ENCODE measurements at regions not wholly inside any gene's neighbourhood (a gene's known extent, or its start where the extent isn't known, plus 50 kb on each side); places are given as distances from the start of the nearest gene placed in this dataset.

GRCh38 chr6:66538551-66539135, 831.6 kb upstream of the EYS start:
- Histone ChIP-seq H3K27me3 (ENCODE audit: control insufficient read depth in 1 of 2, insufficient read depth in 2 of 2, low read length in 2 of 2) (no peaks in the 10 kb centered on the region), H3K27ac (ENCODE audit: low read depth in 1 of 2, low read length in 2 of 2) (no peak overlapping the region), H3K4me3 (ENCODE audit: low read length) (no peak overlapping the region), H3K36me3 (ENCODE audit: insufficient read depth, low read length) (no peaks in the 10 kb centered on the region), H3K4me1 (ENCODE audit: insufficient read depth, low read length) (no peaks in the 10 kb centered on the region), H3K9me3 (ENCODE audit: control insufficient read depth in 1 of 2, insufficient read depth in 1 of 2, low read length in 2 of 2) (peaks cover 0 to 6% of the 10 kb centered on the region in 2 experiments)
- Mint-ChIP-seq H3K36me3 (ENCODE audit: low read depth) (no peaks in the 10 kb centered on the region), H3K27me3 (no peaks in the 10 kb centered on the region), H3K4me1 (ENCODE audit: low read depth) (no peaks in the 10 kb centered on the region), H3K4me3 (no peak overlapping the region), H3K27ac (no peak overlapping the region), H3K9me3 (peaks cover 6% of the 10 kb centered on the region)
- ATAC-seq (ENCODE audit: poor library complexity): no peak
- DNase-seq: no peak
- POLR2A ChIA-PET: no interaction called here
- intact Hi-C loops (cut with DNase I, micrococcal nuclease): no loop called here
- TF ChIP-seq CTCF (IDR thresholded peaks at IDR 0.05): no peak
- CTCF ChIA-PET: no interaction called here

- H3K36me3 Mint-ChIP-seq (ENCODE audit: low read depth): no peaks in the 10 kb centered on the region
- POLR2A ChIA-PET: no interaction called here
- no peaks in the 10 kb centered on the region for H3K4me1 ChIP-seq (ENCODE audit: insufficient read depth, low read length)
- H3K4me1 Mint-ChIP-seq (ENCODE audit: low read depth): no peaks in the 10 kb centered on the region
- H3K36me3 ChIP-seq (ENCODE audit: insufficient read depth, low read length): no peaks in the 10 kb centered on the region
- DNase-seq (no peak), ATAC-seq (ENCODE audit: poor library complexity) (no peak)
- no peaks in the 10 kb centered on the region for H3K27me3 ChIP-seq (ENCODE audit: control insufficient read depth in 1 of 2, insufficient read depth in 2 of 2, low read length in 2 of 2)
- H3K4me3 ChIP-seq (ENCODE audit: low read length): no peak overlapping the region
- no peak overlapping the region for H3K4me3 Mint-ChIP-seq
- TF ChIP-seq CTCF (IDR thresholded peaks at IDR 0.05): no peak
- H3K9me3 Mint-ChIP-seq: peaks cover 4% of the 10 kb centered on the region
- no peak overlapping the region for H3K27ac ChIP-seq (ENCODE audit: low read depth in 1 of 2, low read length in 2 of 2)
- no peaks in the 10 kb centered on the region for H3K9me3 ChIP-seq (ENCODE audit: control insufficient read depth in 1 of 2, insufficient read depth in 1 of 2, low read length in 2 of 2)
- CTCF ChIA-PET: no interaction called here
- H3K27me3 Mint-ChIP-seq: no peaks in the 10 kb centered on the region
- no peak overlapping the region for H3K27ac Mint-ChIP-seq
- intact Hi-C loops (cut with DNase I, micrococcal nuclease): no loop called here
Measured at GRCh38 chr6:66533921-66534404, 826.9 kb upstream of the EYS start.

- Mint-ChIP-seq H3K4me1 (ENCODE audit: low read depth) (no peaks in the 10 kb centered on the region), H3K27me3 (no peaks in the 10 kb centered on the region), H3K27ac (no peak overlapping the region), H3K9me3 (peaks cover 2% of the 10 kb centered on the region), H3K4me3 (no peak overlapping the region), H3K36me3 (ENCODE audit: low read depth) (no peaks in the 10 kb centered on the region)
- DNase-seq: no peak
- ATAC-seq (ENCODE audit: poor library complexity): no peak
- Histone ChIP-seq H3K4me1 (ENCODE audit: insufficient read depth, low read length) (no peaks in the 10 kb centered on the region), H3K36me3 (ENCODE audit: insufficient read depth, low read length) (no peaks in the 10 kb centered on the region), H3K9me3 (ENCODE audit: control insufficient read depth in 1 of 2, insufficient read depth in 1 of 2, low read length in 2 of 2) (peaks cover 0 to 3% of the 10 kb centered on the region in 2 experiments), H3K27me3 (ENCODE audit: control insufficient read depth in 1 of 2, insufficient read depth in 2 of 2, low read length in 2 of 2) (no peaks in the 10 kb centered on the region), H3K27ac (ENCODE audit: low read depth in 1 of 2, low read length in 2 of 2) (no peak overlapping the region), H3K4me3 (ENCODE audit: low read length) (no peak overlapping the region)
- ChIA-PET POLR2A (no interaction called here), CTCF (no interaction called here)
- no peak for TF ChIP-seq CTCF (IDR thresholded peaks at IDR 0.05)
- intact Hi-C loops (cut with DNase I, micrococcal nuclease): no loop called here
Measured at GRCh38 chr6:66526061-66526460, 819.0 kb upstream of the EYS start.
